A204.1 (cell line): ENCODE measurements at regions not wholly inside any gene's neighbourhood (a gene's known extent, or its start where the extent isn't known, plus 50 kb on each side); places are given as distances from the start of the nearest gene placed in this dataset.
"Not testable (repeated sequence)": the region's sequence is repeated elsewhere in the genome, so short reads cannot be mapped to it uniquely, and the experiment has no call there.

ENCODE experiments used
- FAIRE-seq: peaks from 2 replicates; lab custom pipeline; 2012; peaks lifted over from hg19 to GRCh38; lab: Jason Lieb, UNC

- FAIRE-seq, result no peak
Measured at GRCh38 chr7:69412331-69413146, 185.7 kb upstream of the AUTS2 start.

GRCh38 chr7:69414555-69414954 is 183.7 kb upstream of the AUTS2 start:
- no peak for FAIRE-seq

- FAIRE-seq, result no peak
Measured at GRCh38 chr7:69418869-69419670, 179.2 kb upstream of the AUTS2 start.

GRCh38 chr7:69419934-69420333 is 178.3 kb upstream of the AUTS2 start:
- no peak for FAIRE-seq

- no peak for FAIRE-seq
Measured at GRCh38 chr7:69422574-69422985, 175.7 kb upstream of the AUTS2 start.

GRCh38 chr7:69426705-69427104 is 171.6 kb upstream of the AUTS2 start:
- FAIRE-seq, result no peak

GRCh38 chr7:69428089-69428488 is 170.2 kb upstream of the AUTS2 start:
- FAIRE-seq, result no peak

- FAIRE-seq, result no peak
Measured at GRCh38 chr7:69429911-69430383, 168.3 kb upstream of the AUTS2 start.

- FAIRE-seq, result no peak
Measured at GRCh38 chr7:69430384-69431021, 167.8 kb upstream of the AUTS2 start.

- no peak for FAIRE-seq
Measured at GRCh38 chr7:69431626-69432025, 166.6 kb upstream of the AUTS2 start.

GRCh38 chr7:69432276-69432675 is 166.0 kb upstream of the AUTS2 start:
- not testable (repeated sequence) for FAIRE-seq

GRCh38 chr7:69433081-69433480 is 165.2 kb upstream of the AUTS2 start:
- no peak for FAIRE-seq

GRCh38 chr7:69434398-69434815 is 163.9 kb upstream of the AUTS2 start:
- no peak for FAIRE-seq

- no peak for FAIRE-seq
Measured at GRCh38 chr7:69435711-69436110, 162.6 kb upstream of the AUTS2 start.

GRCh38 chr7:69436946-69437345 is 161.3 kb upstream of the AUTS2 start:
- FAIRE-seq, result no peak

- no peak for FAIRE-seq
Measured at GRCh38 chr7:69438584-69439412, 159.5 kb upstream of the AUTS2 start.

- no peak for FAIRE-seq
Measured at GRCh38 chr7:69439636-69440325, 158.5 kb upstream of the AUTS2 start.

- FAIRE-seq, result no peak
Measured at GRCh38 chr7:69440976-69441375, 157.3 kb upstream of the AUTS2 start.

GRCh38 chr7:69443136-69443535 is 155.1 kb upstream of the AUTS2 start:
- FAIRE-seq, result no peak

- FAIRE-seq, result no peak
Measured at GRCh38 chr7:69445541-69445940, 152.7 kb upstream of the AUTS2 start.

GRCh38 chr7:69446213-69446612 is 152.1 kb upstream of the AUTS2 start:
- FAIRE-seq, result not testable (repeated sequence)
